Gastroesophageal sphincter (tissue), 4 donors: ENCODE measurements at regions not wholly inside any gene's neighbourhood (a gene's known extent, or its start where the extent isn't known, plus 50 kb on each side); places are given as distances from the start of the nearest gene placed in this dataset.

Experiments
- ATAC-seq: fragments of 150-250 bp; one replicate; pipeline ENCODE4 v1.9.1; 2016; ENCODE audit warnings: mild to moderate bottlenecking, moderate library complexity
- H3K27ac ChIP-seq, 4 donors: fragments of 200-600 bp; sonication (generic) in 3 of 4; 1 replicate in 3 of 4; 2 replicates in 1 of 4; pipeline ENCODE4 v1.5.1; 2016 to 2019
- H3K27me3 ChIP-seq: fragments of 200-600 bp; sonication (generic); one replicate; pipeline ENCODE4 v1.5.1; 2019
- H3K36me3 ChIP-seq, 2 donors: fragments of 200-600 bp; sonication (generic); one replicate each; pipeline ENCODE4 v1.5.1; 2019; ENCODE audit warnings: control low read depth in 1 of 2
- H3K4me1 ChIP-seq, 3 donors: fragments of 200-600 bp; sonication (generic); 1 replicate in 2 of 3; 2 replicates in 1 of 3; pipeline ENCODE4 v1.5.1; 2016 to 2019; ENCODE audit warnings: control low read depth in 2 of 3
- H3K4me3 ChIP-seq, 2 donors: fragments of 200-600 bp; sonication (generic); one replicate each; pipeline ENCODE4 v1.5.1; 2019; ENCODE audit warnings: mild to moderate bottlenecking in 1 of 2, moderate library complexity in 1 of 2
- H3K9me3 ChIP-seq, 3 donors: fragments of 200-600 bp; sonication (generic); one replicate each; pipeline ENCODE4 v1.5.1; 2017 to 2019; ENCODE audit warnings: control low read depth in 2 of 3
- EP300 ChIP-seq: sonication (generic); formaldehyde crosslinking; IDR thresholded peaks from one replicate; pipeline ENCODE4 v1.6.1; 2017; ENCODE audit warnings: antibody characterized with exemption, mild to moderate bottlenecking
- POLR2A ChIP-seq, 2 donors: fragments of 450-650 bp; IDR thresholded peaks; one replicate each; pipeline ENCODE4 v1.6.1; 2017; ENCODE audit warnings: antibody characterized with exemption in 2 of 2, mild to moderate bottlenecking in 2 of 2, moderate library complexity in 1 of 2
- POLR2AphosphoS5 ChIP-seq: sonication (generic); formaldehyde crosslinking; IDR thresholded peaks from one replicate; pipeline ENCODE4 v1.6.1; 2017; ENCODE audit warnings: antibody characterized with exemption
- WGBS, 2 donors: methylation state at CpG; one replicate each; pipeline ENCODE4 v1.1.5; 2018; ENCODE audit warnings: low coverage in 1 of 2; 5-methylcytosine and 5-hydroxymethylcytosine counted together
- TF ChIP-seq, protein P1 (sequence below), 4 experiments: fragments of 200-600 bp in 2 of 4; fragments of 450-650 bp in 2 of 4; sonication (generic) in 1 of 4; IDR thresholded peaks; one replicate each; pipeline ENCODE4 v1.5.1; 2017 to 2019; ENCODE audit warnings: antibody characterized with exemption in 4 of 4, mild to moderate bottlenecking in 2 of 4, moderate library complexity in 2 of 4

DNA sequence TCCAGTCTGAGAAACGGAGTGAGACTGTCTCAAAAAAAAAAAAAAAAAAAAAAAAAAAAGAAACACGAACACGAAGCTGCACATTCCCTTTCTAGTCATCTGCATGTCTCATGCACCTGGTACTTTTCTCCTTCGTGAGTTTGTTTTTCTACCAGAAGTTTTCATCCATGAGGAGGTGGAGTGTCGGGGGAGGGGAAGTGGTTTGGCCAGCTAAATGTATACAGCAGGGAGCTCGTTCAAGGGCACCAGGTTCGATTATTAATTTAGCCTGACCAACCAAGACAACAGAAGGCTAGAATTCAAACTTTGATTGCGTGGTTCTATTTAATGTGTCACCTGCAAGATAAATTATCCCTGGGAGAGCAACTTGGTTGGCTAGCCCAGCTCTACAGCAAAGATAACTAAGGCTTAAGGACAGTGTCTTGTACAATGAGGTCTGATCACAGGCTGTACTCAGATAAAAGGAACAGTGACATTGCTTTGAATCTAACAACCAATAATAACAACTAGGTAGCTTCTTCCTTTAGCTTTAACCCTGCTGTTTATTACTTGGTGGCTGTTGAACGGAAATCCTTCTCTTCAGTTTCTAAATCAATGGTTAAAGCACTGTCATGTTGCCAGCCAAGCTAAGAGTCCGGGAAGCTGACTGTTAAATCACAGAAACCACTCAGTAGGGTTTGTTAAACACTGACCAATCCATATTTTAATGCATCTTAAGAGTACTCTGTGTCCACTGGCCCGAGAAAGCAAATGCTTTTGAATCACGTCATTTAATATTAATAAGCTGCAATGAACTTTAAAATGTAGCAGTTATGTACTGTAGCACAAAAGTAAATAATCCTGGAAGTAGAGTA, 98.4 kb upstream of the STARD13 start:
- Histone ChIP-seq H3K4me1 (no peaks in the 10 kb centered on the region), H3K27ac (peak overlapping the region in 1 of 4 donors; percentile 29), H3K4me3 (no peak overlapping the region), H3K27me3 (no peaks in the 10 kb centered on the region), H3K36me3 (no peaks in the 10 kb centered on the region), H3K9me3 (no peaks in the 10 kb centered on the region)
- no peak for ATAC-seq
- no peak for TF ChIP-seq POLR2A (IDR thresholded peaks at IDR 0.05)
- WGBS, 2 donors, result 65 to 70% methylated on average over 10 to 11 of the region's 12 CpGs

DNA sequence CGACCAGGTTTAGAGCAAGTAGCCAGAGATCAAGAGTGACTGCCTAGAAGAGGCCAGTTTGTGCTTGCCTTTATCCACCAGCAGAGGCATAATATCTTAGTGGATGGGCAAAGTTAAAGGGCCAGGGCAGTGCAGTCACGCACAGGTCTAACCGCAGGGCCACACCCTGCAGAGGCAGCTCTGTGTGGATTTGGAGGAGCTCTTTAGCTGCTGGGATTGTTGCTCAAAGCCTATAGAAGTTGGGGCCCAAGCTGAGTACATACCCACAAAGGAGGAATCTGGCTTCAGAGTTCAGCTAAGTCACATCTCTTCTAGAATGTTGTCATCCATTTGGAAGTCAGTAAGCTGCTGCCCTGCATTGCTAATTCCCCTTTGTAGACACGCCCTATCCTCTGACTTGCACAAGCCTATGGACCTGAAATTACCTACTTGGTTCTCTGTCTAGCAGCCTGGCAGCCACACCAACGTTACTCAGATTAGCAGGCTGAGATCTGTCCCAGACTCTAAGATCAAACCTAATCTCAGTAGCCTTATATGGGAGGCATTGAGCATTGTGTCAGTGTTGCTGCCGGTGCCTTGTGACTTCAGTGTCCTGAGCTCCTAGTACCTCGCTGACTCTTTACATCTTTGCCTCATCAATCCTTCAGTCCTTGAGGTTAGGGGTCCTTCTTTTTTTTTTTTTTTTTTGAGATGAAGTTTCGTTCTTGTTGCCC, 102.9 kb upstream of the STARD13 start:
- ATAC-seq, result no peak
- TF ChIP-seq POLR2AphosphoS5, result no peak
- TF ChIP-seq EP300, result no peak
- TF ChIP-seq, protein P1, sequence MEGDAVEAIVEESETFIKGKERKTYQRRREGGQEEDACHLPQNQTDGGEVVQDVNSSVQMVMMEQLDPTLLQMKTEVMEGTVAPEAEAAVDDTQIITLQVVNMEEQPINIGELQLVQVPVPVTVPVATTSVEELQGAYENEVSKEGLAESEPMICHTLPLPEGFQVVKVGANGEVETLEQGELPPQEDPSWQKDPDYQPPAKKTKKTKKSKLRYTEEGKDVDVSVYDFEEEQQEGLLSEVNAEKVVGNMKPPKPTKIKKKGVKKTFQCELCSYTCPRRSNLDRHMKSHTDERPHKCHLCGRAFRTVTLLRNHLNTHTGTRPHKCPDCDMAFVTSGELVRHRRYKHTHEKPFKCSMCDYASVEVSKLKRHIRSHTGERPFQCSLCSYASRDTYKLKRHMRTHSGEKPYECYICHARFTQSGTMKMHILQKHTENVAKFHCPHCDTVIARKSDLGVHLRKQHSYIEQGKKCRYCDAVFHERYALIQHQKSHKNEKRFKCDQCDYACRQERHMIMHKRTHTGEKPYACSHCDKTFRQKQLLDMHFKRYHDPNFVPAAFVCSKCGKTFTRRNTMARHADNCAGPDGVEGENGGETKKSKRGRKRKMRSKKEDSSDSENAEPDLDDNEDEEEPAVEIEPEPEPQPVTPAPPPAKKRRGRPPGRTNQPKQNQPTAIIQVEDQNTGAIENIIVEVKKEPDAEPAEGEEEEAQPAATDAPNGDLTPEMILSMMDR (IDR thresholded peaks at IDR 0.05), result no peak
- no peak for TF ChIP-seq POLR2A (IDR thresholded peaks at IDR 0.05)
- 85 to 100% methylated on average over 5 to 7 of the region's 8 CpGs for WGBS, 2 donors
- no peaks in the 10 kb centered on the region for H3K9me3 ChIP-seq
- peaks cover 0 to 10% (median 0%) of the 10 kb centered on the region in 3 donors for H3K4me1 ChIP-seq
- no peaks in the 10 kb centered on the region for H3K27me3 ChIP-seq
- no peak overlapping the region for H3K4me3 ChIP-seq
- no peaks in the 10 kb centered on the region for H3K36me3 ChIP-seq
- no peak overlapping the region for H3K27ac ChIP-seq

DNA sequence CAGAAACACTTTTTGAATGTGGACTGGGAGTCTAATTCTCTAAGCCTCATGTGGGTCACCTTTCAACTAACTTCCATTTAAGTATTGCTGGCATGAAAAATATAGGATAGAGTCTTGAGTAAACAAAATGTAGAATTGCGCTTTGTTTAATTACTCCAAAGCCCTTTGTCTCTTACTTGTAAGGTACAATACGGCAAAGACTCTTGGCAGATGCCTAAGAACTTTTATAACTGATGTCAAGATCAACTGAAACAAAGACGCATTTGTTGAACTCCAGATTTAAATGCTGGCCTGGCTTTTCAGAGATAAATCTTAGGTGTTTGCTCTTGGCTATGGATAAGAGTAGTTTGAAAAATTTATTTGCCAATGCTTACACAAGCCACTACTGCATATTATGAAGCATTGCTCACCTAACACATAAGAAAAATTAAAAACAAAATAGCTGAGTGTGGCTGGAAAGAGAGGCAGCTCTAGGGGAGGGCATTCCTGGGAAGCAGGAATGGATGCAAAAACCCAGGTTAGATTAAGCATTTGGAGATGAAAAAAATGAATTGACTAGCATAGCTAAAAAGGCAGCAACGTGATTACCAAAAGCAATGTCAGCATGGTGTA, 107.3 kb upstream of the STARD13 start:
- H3K36me3 ChIP-seq, result no peaks in the 10 kb centered on the region
- ATAC-seq, result no peak
- 40 to 53% methylated on average over 4 of the region's 4 CpGs for WGBS, 2 donors
- H3K27me3 ChIP-seq, result no peaks in the 10 kb centered on the region
- peaks cover 0 to 6% (median 0%) of the 10 kb centered on the region in 3 donors for H3K9me3 ChIP-seq
- H3K4me3 ChIP-seq, result no peak overlapping the region
- peaks cover 0 to 22% (median 0%) of the 10 kb centered on the region in 3 donors for H3K4me1 ChIP-seq
- TF ChIP-seq POLR2A (IDR thresholded peaks at IDR 0.05), result no peak
- TF ChIP-seq, protein P1 (IDR thresholded peaks at IDR 0.05), result no peak
- no peak for TF ChIP-seq EP300
- H3K27ac ChIP-seq, result peak overlapping the region in 3 of 4 donors; percentile 58 to 67 (median 66)

DNA sequence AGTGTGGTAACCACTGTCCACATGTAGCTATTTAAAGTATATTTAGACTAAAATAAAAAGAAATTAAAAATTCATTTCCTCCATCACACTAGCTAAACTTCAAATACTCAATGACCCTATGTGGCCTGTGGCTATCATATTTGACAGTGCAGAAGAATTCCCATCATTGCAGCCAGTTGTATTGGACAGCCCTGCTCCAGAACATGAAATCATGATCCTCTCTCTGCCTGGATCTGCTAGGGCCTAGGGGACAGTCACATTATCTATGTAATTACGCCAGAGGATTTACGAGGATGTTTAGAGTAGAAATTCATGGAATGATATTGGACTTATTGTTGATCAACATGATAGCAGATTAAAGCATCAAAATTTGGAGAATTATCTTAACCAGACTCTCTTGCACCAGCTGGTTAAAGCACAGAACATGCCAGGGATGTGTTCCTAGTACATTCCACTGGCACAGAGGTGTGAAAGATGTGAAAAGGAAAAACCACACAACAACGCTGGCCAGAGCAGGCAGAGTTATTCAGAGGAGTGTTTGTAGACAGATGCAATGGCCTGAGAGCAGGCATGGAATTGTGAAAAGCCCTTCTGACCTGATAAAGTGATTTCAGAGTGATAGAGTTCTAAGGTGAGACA, 108.9 kb upstream of the STARD13 start:
- H3K4me3 ChIP-seq, result no peak overlapping the region
- 77 to 80% methylated on average over 1 to 3 of the region's 3 CpGs for WGBS, 2 donors
- no peak for ATAC-seq
- H3K36me3 ChIP-seq, result no peaks in the 10 kb centered on the region
- TF ChIP-seq POLR2A (IDR thresholded peaks at IDR 0.05), result no peak
- TF ChIP-seq, protein P1 (IDR thresholded peaks at IDR 0.05), result no peak
- peaks cover 0 to 22% (median 0%) of the 10 kb centered on the region in 3 donors for H3K4me1 ChIP-seq
- peak overlapping the region in 3 of 4 donors; percentile 49 to 77 (median 67) for H3K27ac ChIP-seq
- peaks cover 0 to 6% (median 0%) of the 10 kb centered on the region in 3 donors for H3K9me3 ChIP-seq
- H3K27me3 ChIP-seq, result no peaks in the 10 kb centered on the region

DNA sequence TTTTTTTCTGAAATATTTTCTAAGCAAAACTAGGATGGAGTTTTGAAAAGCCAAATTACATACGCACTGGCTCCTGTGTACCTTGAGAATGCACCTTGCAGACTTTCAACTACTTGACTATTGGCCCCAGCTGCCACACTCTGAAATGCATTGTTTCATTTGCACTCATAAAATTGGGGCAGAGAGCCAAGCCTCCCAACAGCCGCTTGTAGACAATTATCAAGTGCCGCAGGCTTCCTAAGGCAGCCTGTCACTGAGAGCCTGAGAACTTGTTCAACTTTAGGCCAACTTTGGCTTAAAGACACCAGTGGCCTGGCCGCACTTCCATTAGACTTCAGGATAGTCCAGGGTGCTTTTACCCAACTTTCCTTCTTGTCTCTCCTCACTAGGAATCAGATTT, 115.7 kb upstream of the STARD13 start:
- Histone ChIP-seq H3K4me3 (no peak overlapping the region), H3K27ac (peak overlapping the region in 3 of 4 donors; percentile 21 to 62 (median 61)), H3K27me3 (no peaks in the 10 kb centered on the region), H3K9me3 (peaks cover 0 to 6% (median 0%) of the 10 kb centered on the region in 3 donors), H3K4me1 (peaks cover 0 to 23% (median 0%) of the 10 kb centered on the region in 3 donors), H3K36me3 (no peaks in the 10 kb centered on the region)
- TF ChIP-seq POLR2A (IDR thresholded peaks at IDR 0.05), result no peak
- TF ChIP-seq EP300, result no peak
- TF ChIP-seq POLR2AphosphoS5, result no peak
- 33 to 48% methylated on average over 2 to 4 of the region's 4 CpGs for WGBS, 2 donors
- no peak for ATAC-seq
